ENCODE measurements at regions not wholly inside any gene's neighbourhood (a gene's known extent, or its start where the extent isn't known, plus 50 kb on each side); places are given as distances from the start of the nearest gene placed in this dataset.

DNA sequence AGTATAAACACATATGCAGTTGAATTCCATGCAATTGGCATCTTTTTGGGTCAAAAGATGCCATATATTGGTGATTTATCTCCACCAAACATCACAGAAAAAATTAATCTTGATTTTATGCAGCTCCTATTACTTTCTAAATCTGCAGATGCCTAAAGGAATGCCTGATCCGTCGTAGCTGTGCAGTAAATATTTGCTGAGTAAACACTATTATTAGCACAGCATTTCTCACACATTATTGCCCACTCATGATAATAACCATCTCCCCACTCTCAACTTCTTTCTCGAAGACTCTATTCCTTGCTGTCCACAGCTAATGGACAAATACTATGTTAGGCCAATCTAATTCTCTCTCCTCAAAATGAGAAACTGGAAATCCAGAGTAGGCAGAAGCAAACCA, 625.2 kb downstream of the ZIC1 start:
- Histone ChIP-seq H3K36me3 (ENCODE audit: control insufficient read depth, insufficient read depth, low read length) (no peaks in the 10 kb centered on the region), H3K9ac (no peak overlapping the region), H2AFZ (no peak overlapping the region), H3K27me3 (ENCODE audit: control insufficient read depth, insufficient read depth, low read length) (no peaks in the 10 kb centered on the region), H3K4me1 (no peaks in the 10 kb centered on the region), H3K27ac (no peak overlapping the region), H3K4me2 (ENCODE audit: low read length) (no peak overlapping the region), H3K9me3 (ENCODE audit: control insufficient read depth, low read length) (no peaks in the 10 kb centered on the region), H3K4me3 (ENCODE audit: low read depth, low read length) (no peak overlapping the region), H3K79me2 (no peaks in the 10 kb centered on the region)
- TF ChIP-seq, protein P1, sequence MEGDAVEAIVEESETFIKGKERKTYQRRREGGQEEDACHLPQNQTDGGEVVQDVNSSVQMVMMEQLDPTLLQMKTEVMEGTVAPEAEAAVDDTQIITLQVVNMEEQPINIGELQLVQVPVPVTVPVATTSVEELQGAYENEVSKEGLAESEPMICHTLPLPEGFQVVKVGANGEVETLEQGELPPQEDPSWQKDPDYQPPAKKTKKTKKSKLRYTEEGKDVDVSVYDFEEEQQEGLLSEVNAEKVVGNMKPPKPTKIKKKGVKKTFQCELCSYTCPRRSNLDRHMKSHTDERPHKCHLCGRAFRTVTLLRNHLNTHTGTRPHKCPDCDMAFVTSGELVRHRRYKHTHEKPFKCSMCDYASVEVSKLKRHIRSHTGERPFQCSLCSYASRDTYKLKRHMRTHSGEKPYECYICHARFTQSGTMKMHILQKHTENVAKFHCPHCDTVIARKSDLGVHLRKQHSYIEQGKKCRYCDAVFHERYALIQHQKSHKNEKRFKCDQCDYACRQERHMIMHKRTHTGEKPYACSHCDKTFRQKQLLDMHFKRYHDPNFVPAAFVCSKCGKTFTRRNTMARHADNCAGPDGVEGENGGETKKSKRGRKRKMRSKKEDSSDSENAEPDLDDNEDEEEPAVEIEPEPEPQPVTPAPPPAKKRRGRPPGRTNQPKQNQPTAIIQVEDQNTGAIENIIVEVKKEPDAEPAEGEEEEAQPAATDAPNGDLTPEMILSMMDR (IDR thresholded peaks at IDR 0.05) = no peak

DNA sequence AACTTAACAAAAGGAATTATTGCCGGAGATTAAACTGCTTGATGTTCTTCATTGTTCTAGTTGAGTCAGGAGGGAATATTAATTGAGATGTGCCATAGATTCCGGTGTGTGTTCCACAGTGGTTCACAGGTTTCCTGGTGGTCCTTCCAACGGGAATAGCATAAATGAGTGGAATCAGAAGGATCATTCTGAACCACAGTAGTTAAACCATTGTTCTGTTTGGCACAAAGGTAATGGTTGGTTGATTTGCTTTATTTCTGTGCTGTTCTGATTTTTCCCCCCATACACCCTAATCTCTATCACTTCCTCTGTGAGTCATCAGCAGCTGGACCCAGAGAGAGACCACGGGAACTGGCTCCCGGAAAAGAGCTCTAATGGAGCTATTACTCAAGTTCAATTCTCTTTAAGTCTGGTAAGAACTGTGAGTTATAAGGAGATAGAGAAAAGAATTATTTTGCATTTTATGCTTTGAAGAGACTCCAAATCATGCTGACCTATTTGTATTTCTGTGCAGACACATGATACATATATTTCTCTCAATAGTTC, 627.2 kb downstream of the ZIC1 start:
- H3K4me2 ChIP-seq (ENCODE audit: low read length) = no peak overlapping the region
- H3K9ac ChIP-seq = no peak overlapping the region
- H3K4me3 ChIP-seq (ENCODE audit: low read depth, low read length) = no peak overlapping the region
- no peaks in the 10 kb centered on the region for H3K79me2 ChIP-seq
- H3K27ac ChIP-seq = no peak overlapping the region
- H3K4me1 ChIP-seq = no peaks in the 10 kb centered on the region
- no peaks in the 10 kb centered on the region for H3K36me3 ChIP-seq (ENCODE audit: control insufficient read depth, insufficient read depth, low read length)
- no peak overlapping the region for H2AFZ ChIP-seq
- no peaks in the 10 kb centered on the region for H3K27me3 ChIP-seq (ENCODE audit: control insufficient read depth, insufficient read depth, low read length)
- TF ChIP-seq, protein P1 (IDR thresholded peaks at IDR 0.05) = no peak
- no peaks in the 10 kb centered on the region for H3K9me3 ChIP-seq (ENCODE audit: control insufficient read depth, low read length)

DNA sequence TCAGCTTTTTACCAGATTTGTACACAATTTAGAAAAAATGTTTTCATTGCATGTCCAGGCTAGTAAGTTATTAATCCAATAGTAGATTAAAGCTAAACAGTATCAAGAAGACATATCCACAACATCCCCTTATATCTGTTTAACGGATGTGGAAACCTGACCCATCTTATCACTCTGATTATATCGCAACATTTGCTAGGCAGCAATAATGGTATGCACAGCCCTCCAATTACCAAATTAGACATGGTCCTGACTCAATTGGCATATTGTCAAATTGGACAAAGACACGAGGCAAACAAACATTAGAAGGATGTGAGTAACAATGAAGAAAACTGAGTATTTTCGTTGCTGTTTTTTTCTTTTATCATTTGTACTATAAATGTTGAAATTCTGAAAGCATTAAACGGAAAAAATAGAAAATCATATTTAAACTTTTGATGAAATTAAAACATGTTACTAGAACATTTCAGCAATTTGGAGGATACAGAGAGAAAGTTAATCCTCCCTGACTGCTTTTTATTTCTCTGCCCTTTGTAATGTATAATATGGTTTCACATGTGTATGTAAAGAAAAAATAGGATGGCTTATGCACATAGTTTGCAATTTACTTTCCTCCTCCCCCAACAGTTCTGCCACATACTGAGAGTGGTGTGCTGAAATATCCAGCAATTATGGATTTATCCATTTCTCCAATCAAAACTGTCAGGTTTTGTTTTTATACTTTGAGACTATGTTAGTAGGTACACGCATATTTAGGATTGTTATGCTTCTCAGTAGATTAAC, 633.7 kb downstream of the ZIC1 start:
- no peaks in the 10 kb centered on the region for H3K9me3 ChIP-seq (ENCODE audit: control insufficient read depth, low read length)
- H3K9ac ChIP-seq = no peak overlapping the region
- no peaks in the 10 kb centered on the region for H3K36me3 ChIP-seq (ENCODE audit: control insufficient read depth, insufficient read depth, low read length)
- H3K27me3 ChIP-seq (ENCODE audit: control insufficient read depth, insufficient read depth, low read length) = no peaks in the 10 kb centered on the region
- H3K4me3 ChIP-seq (ENCODE audit: low read depth, low read length) = no peak overlapping the region
- no peaks in the 10 kb centered on the region for H3K79me2 ChIP-seq
- H3K4me1 ChIP-seq = no peaks in the 10 kb centered on the region
- H2AFZ ChIP-seq = no peak overlapping the region
- TF ChIP-seq, protein P1 (IDR thresholded peaks at IDR 0.05) = no peak
- no peak overlapping the region for H3K4me2 ChIP-seq (ENCODE audit: low read length)
- no peak overlapping the region for H3K27ac ChIP-seq

DNA sequence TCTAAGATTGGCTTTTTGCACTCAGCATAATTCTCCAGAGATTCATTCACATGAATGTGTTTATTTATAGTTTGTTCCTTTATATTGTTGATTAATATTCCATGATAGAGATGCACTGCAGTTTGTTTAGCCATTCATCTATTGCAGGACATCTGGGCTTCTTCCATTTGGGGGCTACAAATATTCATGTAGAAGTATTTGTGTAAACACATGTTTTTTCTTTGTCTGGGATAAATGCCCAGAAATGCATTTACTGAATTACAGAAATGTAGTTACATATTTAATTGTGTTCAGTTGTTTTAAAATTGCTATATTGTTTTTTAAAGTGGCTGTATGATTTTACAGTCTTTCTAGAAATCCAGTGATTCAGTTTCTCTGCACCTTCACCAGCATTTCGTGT, 635.0 kb downstream of the ZIC1 start:
- Histone ChIP-seq H3K27me3 (ENCODE audit: control insufficient read depth, insufficient read depth, low read length) (no peaks in the 10 kb centered on the region), H3K4me1 (no peaks in the 10 kb centered on the region), H3K79me2 (no peaks in the 10 kb centered on the region), H3K4me3 (ENCODE audit: low read depth, low read length) (no peak overlapping the region), H3K9me3 (ENCODE audit: control insufficient read depth, low read length) (no peaks in the 10 kb centered on the region), H3K9ac (no peak overlapping the region), H2AFZ (no peak overlapping the region), H3K27ac (no peak overlapping the region), H3K36me3 (ENCODE audit: control insufficient read depth, insufficient read depth, low read length) (no peaks in the 10 kb centered on the region), H3K4me2 (ENCODE audit: low read length) (no peak overlapping the region)
- TF ChIP-seq, protein P1 (IDR thresholded peaks at IDR 0.05) = no peak

DNA sequence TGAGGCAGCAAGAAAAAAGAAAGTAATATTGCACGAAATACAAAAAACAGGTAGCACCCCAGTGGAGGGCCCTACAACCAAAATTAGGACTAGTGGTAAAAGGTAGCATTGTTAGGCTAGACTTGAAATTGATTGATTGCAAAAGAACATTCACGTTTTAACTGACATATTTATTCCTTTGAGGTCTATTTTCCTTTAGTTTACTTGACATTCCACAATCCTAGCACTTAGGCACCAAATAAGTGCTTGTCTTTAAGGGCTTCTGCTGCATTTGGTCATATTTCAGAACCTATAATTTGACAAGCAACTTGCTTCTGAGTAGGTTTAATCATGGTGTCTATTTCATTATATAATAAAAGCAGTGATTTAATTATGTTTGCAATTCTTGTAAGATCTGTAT, 642.7 kb upstream of the AGTR1 start:
- Histone ChIP-seq H3K4me2 (ENCODE audit: low read length) (no peak overlapping the region), H3K27ac (no peak overlapping the region), H3K27me3 (ENCODE audit: control insufficient read depth, insufficient read depth, low read length) (no peaks in the 10 kb centered on the region), H3K36me3 (ENCODE audit: control insufficient read depth, insufficient read depth, low read length) (no peaks in the 10 kb centered on the region), H3K9me3 (ENCODE audit: control insufficient read depth, low read length) (no peaks in the 10 kb centered on the region), H2AFZ (no peak overlapping the region), H3K4me3 (ENCODE audit: low read depth, low read length) (no peak overlapping the region), H3K9ac (no peak overlapping the region), H3K79me2 (no peaks in the 10 kb centered on the region), H3K4me1 (no peaks in the 10 kb centered on the region)
- TF ChIP-seq, protein P1 (IDR thresholded peaks at IDR 0.05) = no peak

Measured in parathyroid adenoma (tissue), 2 donors.